Stimulated activated CD8-positive, alpha-beta memory T cell treated with anti-CD3 and anti-CD28 coated beads, Interleukin-15, amount 100 ng/mL, for 48 hours (primary cell): ENCODE measurements at regions not wholly inside any gene's neighbourhood (a gene's known extent, or its start where the extent isn't known, plus 50 kb on each side); places are given as distances from the start of the nearest gene placed in this dataset.

Source experiments
- DNase-seq, 2 donors: peaks; one replicate each; pipeline ENCODE4 v3.0.0-alpha.2; 2020; ENCODE audit warnings: low read depth in 2 of 2

GRCh38 chr2:19809206-19809605 lies 92.6 kb downstream of the TTC32 start:
- no peak for DNase-seq

- DNase-seq: no peak
Observed at GRCh38 chr2:19807866-19808265, 93.9 kb downstream of the TTC32 start.

GRCh38 chr2:19807346-19807745 lies 94.4 kb downstream of the TTC32 start:
- DNase-seq: no peak

- no peak for DNase-seq
Observed at GRCh38 chr2:19806591-19806990, 95.2 kb downstream of the TTC32 start.

- no peak for DNase-seq
Observed at GRCh38 chr2:19806131-19806530, 95.7 kb downstream of the TTC32 start.

- no peak for DNase-seq
Observed at GRCh38 chr2:19805266-19805665, 96.5 kb downstream of the TTC32 start.

GRCh38 chr2:19804639-19805260 lies 97.0 kb downstream of the TTC32 start:
- no peak for DNase-seq

GRCh38 chr2:19802086-19802841 lies 99.5 kb downstream of the TTC32 start:
- no peak for DNase-seq

GRCh38 chr2:19801367-19802080 lies 100.3 kb downstream of the TTC32 start:
- no peak for DNase-seq

GRCh38 chr2:19800796-19801195 lies 101.0 kb downstream of the TTC32 start:
- DNase-seq: no peak

- no peak for DNase-seq
Observed at GRCh38 chr2:19799881-19800780, 101.7 kb downstream of the TTC32 start.

GRCh38 chr2:19797871-19798270 lies 103.9 kb downstream of the TTC32 start:
- DNase-seq: no peak

GRCh38 chr2:19797243-19797810 lies 104.5 kb downstream of the TTC32 start:
- DNase-seq: no peak

GRCh38 chr2:19796035-19796695 lies 105.6 kb downstream of the TTC32 start:
- DNase-seq: no peak

- DNase-seq: no peak
Observed at GRCh38 chr2:19793132-19793750, 108.5 kb downstream of the TTC32 start.

- no peak for DNase-seq
Observed at GRCh38 chr2:19790291-19790690, 111.5 kb downstream of the TTC32 start.

GRCh38 chr2:19787134-19787533 lies 114.6 kb downstream of the TTC32 start:
- no peak for DNase-seq

GRCh38 chr2:19786408-19787058 lies 115.2 kb downstream of the TTC32 start:
- DNase-seq: no peak

- no peak for DNase-seq
Observed at GRCh38 chr2:19785867-19786266, 115.9 kb downstream of the TTC32 start.

GRCh38 chr2:19785447-19785846 lies 116.3 kb downstream of the TTC32 start:
- DNase-seq: no peak
